GM18505 (cell line): ENCODE measurements at regions not wholly inside any gene's neighbourhood (a gene's known extent, or its start where the extent isn't known, plus 50 kb on each side); places are given as distances from the start of the nearest gene placed in this dataset.

ENCODE experiments used
- ATAC-seq: cut with Tn5 transposase; IDR thresholded peaks from one replicate; pipeline ENCODE4 v1.9.1; 2021; ENCODE audit not compliant: unreplicated experiment
- POLR2A ChIP-seq: IDR thresholded peaks from 4 replicates; pipeline ENCODE4 v1.6.1; 2011; ENCODE audit warnings: borderline replicate concordance; ENCODE audit not compliant: insufficient read depth, insufficient read length; ENCODE audit errors: extremely low read depth

GRCh38 chr11:32326522-32326921 is 108.8 kb downstream of the WT1 start:
- no peak for ATAC-seq
- no peak for TF ChIP-seq POLR2A

DNA sequence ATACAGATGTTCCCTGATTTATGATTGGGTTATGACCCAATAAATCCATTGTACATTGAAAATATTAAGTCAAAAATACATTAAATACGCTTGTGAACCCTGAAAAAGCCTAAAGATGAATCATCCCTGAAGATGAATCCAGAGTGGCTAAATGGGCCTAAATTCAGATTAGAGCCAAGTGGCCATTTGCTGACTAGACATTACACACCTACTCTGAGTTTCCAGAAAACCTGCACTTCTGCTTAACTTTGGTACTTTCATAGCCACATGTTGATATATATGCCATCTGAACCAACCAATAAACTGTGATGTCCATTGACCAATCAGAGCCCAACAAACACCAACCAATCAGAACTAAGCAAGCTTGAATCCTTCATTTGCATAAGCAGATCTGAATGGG is 106.9 kb downstream of the WT1 start:
- ATAC-seq: no peak
- no peak for TF ChIP-seq POLR2A

GRCh38 chr11:32331098-32331497 is 104.2 kb downstream of the WT1 start:
- TF ChIP-seq POLR2A: no peak
- ATAC-seq: no peak

DNA sequence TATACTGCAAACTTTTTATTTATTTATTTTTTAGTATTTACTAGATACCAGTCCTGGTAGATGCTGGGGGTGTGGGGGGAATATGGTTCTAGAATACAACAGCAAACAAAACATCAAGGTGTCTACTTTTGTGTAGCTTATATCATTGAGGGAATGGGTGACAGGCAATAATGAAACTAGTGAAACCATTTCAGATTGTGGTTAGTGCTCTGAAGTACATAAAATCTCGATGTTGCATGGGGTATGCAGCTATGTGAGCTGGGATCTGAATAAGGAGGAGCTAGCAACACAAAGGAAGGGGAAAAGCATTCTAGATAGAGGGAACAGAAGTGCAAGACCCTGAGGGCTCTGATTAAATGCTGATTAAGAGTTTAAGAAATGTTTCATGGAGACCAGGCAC is 103.5 kb downstream of the WT1 start:
- TF ChIP-seq POLR2A: no peak
- ATAC-seq: no peak

GRCh38 chr11:32332990-32333319 is 102.4 kb downstream of the WT1 start:
- no peak for TF ChIP-seq POLR2A
- no peak for ATAC-seq

DNA sequence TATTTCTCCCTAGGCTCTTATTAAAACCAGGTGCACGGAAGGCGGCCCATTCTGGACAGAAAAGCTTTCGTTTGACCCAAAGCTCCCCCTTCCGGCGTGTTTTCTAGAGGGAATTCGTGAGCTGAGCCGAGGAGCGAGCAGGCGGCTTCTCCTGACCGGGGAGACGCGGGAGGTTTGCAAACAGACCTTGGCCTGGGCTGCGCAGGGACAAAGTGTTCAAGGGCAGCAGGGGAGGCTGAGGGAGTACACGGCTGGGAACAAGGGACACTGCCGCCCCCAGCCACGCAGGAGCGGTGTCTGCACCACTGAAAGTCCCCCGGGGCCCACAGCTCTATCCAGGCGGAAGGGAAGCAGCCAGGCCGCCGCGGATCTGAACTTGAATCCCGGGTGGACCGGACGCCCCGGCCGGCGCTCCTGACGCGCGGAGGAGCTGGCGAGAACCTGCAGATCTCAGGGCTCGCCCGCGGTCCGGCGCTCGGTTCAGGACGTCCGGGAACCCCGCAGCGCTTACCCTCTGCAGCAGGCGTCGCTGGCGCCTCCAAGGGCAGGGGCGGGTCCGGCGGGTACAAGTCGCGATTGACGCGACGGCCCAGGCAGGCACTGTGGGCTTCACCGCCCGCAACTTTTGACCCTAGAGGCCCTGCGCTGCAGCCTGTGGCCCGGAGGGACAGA is 101.9 kb downstream of the WT1 start:
- no peak for ATAC-seq
- TF ChIP-seq POLR2A: no peak

GRCh38 chr11:32334822-32335221 is 100.5 kb downstream of the WT1 start:
- no peak for TF ChIP-seq POLR2A
- no peak for ATAC-seq
